GM19240 (cell line): ENCODE measurements at regions not wholly inside any gene's neighbourhood (a gene's known extent, or its start where the extent isn't known, plus 50 kb on each side); places are given as distances from the start of the nearest gene placed in this dataset.

ENCODE experiments used
- DNase-seq: peaks from one replicate; pipeline ENCODE4 v3.0.0; 2011; ENCODE audit warnings: low spot score; ENCODE audit not compliant: insufficient read length

DNA sequence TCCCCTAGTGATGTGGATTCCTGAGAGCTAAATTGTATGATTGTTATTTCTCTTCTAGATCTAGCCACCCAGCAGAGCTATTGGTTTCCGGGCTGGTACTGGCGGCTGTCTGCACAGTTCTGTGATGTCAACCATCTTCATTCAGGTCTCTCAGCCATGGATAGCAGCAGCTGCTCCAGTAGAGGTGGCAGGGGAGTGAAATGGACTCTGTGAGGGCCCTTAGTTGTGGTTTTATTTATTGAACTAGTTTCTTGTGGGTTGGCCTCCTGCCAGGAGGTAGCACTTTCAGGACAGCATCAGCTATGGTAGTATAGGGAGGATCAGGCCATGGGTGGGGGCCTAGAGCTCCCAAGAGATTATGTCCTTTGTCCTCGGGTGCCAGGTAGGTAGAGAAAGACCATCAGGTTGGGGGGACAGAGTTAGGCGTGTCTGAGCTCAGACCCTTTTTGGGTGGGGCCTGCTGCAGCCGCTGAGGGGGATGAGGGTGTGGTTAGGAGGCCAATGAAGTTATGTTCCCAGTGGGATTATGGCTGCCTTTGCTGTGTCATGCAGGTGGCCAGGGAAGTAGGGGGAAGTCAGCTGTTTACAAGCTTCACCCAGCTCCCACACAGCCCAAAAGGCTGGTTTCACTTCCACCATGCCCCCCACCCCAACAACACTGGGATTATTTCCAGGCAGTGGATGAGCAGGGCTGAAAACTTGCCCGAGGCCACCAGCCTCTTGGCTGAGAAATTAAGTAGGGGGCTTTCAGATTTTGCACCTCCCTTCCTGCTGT, 55.1 kb upstream of the RGS4 start:
- no peak for DNase-seq

- no peak for DNase-seq
Observed at GRCh38 chr1:163006051-163006834, 62.9 kb upstream of the RGS4 start.

DNA sequence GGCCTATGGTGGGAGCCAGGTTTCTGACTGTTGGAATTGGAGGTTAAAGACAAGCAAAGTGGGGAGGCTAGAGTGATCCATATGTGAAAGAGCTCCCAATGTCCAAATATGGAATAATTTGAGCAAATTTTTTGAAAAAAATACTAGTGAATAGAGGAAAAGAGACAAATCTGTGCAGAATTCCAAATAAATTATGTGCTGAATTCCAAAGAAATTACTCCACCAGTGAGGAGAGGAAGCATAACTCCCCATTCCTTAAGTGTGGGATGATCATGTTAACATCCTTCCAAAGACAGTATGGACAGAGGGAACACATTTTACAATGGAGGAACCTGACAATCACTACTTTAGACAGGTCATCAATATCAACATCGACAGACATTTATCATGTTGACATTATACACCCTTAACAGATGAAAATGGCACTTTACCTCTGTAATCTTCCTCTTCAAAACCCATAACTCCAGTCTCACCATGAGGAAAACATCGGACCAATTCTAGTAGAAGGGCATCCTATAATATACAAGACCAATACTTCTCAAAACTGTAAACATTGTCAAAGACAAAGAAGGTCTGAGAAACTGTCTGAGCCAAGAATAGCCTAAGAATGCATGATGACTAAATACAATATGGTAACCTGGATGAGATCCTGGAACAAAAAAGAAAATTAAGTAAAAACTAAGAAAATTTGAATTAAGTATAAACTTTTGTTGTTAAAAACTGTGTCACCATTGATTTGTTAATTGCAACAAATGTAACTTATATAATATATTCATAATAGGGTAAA, 71.5 kb upstream of the RGS4 start:
- DNase-seq, result no peak

- no peak for DNase-seq
Observed at GRCh38 chr1:162996261-162996660, 72.9 kb upstream of the RGS4 start.

DNA sequence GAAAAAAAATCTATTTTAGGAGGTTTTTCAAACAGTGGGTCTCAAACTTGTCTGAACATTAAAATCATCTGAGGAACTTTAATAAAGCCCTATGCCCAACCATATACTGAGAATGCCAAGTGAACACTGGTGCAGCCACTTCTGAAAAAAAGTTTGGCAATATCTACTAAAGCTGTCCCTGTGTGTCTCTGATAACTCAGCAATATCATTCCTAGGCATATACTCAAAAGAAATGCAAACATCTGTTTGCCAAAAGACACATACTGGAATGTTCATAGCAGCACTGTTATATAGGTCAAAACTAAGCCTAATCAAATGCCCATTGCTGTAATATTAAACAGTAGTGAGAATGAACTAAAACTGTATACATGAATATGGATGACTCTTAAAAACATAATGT, 74.2 kb upstream of the RGS4 start:
- DNase-seq, result no peak

- DNase-seq, result no peak
Observed at GRCh38 chr1:162993846-162994245, 75.3 kb upstream of the RGS4 start.

GRCh38 chr1:162992945-162993344, 76.2 kb upstream of the RGS4 start:
- no peak for DNase-seq

DNA sequence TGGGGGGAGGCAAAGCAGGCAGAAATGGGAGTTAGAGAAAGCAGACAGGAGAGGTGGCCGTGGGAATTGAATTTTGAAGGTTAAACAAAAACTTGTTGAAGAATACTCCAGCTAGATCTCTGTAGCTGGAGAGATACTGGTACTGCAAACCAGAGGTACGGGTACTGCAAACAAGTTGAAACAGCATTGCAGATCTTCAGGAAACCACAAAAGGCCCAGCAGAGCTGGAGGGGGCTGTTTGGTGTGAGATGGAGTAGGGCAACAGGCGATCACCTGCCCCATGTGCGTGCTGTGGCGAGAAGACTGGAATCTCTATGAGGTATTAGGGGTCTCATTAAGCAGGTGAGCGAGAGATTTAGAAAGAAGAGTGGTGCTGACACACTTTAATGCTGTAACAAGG, 77.7 kb upstream of the RGS4 start:
- DNase-seq, result no peak

- no peak for DNase-seq
Observed at GRCh38 chr1:162990665-162991064, 78.5 kb upstream of the RGS4 start.

DNA sequence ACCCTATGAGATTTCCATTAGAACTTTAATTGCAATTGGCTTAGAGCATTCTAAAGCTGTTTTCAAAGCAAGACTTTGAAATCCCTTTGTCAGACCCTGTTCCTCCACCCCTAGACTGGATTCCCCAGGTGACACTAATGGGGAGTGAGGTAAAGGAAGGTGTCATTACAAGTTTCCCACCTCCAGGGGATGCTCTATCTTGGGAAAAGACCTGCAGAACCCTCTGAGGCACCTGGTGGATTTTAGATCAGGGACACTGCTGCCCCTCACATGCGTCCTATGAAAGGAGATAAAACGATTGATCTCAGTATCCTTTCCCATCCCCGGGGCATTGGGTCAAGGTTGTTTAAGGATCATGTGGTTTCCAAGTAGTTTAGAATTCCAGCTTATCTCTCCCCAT, 80.3 kb upstream of the RGS4 start:
- DNase-seq, result no peak

DNA sequence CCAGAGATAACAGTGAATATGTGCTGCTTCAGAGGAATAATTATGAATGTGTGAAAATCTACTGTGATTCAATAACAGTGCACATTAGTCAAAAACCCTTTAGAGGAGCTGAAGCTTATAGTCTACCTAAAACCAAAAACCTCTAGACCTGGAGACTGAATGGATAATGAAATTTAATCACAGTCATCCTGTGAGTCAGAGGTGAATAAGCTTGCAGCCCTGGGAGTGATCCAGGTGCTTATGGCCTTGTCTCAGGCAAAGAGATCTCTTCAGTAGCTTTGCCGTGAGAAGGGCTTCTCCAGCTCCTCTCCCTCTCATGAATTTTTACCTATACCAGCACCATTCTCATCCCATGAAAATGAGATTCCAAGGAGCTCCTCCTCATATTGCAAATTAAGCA, 81.3 kb upstream of the RGS4 start:
- DNase-seq, result no peak

GRCh38 chr1:162985816-162986435, 83.2 kb upstream of the RGS4 start:
- DNase-seq, result no peak

DNA sequence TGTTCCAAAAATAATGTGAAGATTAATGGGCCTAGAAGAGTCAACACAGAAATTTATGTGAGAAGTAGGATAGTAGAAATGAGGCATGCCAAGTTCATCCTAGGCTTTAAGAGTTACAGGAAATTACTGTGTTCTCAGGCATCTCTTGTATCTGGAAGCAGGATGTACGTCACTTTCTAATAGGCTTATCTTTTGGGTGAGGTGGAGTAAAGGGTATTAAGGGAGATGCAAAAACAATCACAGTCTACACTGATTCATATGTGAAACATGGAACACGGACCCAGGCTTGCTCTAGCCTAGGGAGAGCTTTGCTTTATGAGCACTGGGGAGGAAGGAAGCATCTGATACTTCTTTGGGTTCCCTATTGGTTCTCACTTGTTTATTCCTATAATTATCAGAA, 84.5 kb upstream of the RGS4 start:
- DNase-seq, result no peak

DNA sequence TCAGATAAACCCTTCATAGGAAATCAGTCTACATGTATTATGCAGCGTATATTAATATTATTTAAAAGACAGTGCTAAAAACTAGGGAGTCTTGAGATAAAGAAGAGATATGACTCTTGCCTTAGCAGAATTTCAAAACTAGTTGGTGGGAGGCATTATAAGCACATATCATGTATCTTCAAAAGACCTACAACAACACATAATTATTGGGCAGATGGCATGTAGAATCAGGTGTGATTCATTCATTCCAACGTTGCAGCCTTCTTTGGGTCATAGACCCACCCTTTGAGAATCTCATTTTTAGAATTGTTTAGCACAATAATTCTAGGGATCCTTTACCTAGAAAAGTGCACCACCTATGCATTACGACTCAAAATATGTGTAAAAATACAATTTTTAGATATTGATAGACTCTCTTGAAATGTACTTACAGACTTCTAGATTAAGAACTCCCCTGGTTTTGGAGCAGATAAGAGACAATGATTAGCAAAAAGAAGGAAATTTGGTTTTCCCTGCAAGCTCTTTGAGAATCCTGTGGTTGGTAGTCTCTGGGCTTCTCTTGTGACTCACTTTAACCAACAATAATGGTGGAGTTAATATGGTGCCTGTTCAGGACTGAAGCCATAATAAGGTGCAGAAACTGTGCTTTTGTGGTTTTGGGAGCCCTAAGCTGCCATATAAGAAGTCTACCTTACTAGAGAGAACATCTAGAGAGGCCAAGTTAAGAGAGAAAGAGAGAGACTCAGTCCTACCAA, 85.3 kb upstream of the RGS4 start:
- DNase-seq, result no peak

DNA sequence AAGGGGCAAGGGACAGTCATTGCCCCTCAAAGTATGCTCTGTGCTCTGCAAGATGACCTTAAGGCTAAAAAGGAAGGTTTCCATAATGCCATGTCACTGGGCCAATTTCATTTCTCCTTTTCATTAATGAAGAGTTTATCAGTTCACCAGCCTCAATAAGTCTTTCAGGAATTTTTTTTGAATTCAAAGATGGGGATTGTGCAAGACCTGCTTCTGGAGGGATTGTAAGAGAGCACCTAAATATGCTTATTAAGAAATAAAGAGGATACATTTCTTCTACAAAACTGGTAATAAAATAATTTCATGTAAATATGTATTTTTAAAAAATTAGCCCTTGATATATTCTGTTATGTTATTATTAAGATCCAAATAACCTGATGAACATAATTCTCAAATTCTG, 86.8 kb upstream of the RGS4 start:
- no peak for DNase-seq

- no peak for DNase-seq
Observed at GRCh38 chr1:162977944-162978568, 91.1 kb upstream of the RGS4 start.

DNA sequence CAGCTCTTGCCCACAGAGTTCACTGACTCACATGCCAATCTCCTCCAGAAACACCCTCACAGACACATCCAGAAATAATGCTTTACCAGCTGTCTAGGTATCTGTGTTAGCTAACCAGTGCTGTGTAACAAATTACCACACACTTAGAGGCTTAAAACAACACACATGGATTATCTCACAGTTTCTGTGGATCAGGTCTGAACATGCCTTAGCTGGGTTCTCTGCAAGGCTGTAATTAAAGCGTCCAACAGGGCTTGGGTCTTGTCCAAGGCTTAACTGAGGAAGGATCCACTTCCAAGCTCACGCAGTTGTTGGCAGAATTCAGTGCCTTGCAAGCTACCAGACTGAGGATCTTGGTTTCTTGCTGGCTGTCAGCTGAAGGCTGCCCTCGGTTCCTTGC, 92.5 kb upstream of the RGS4 start:
- DNase-seq, result no peak

DNA sequence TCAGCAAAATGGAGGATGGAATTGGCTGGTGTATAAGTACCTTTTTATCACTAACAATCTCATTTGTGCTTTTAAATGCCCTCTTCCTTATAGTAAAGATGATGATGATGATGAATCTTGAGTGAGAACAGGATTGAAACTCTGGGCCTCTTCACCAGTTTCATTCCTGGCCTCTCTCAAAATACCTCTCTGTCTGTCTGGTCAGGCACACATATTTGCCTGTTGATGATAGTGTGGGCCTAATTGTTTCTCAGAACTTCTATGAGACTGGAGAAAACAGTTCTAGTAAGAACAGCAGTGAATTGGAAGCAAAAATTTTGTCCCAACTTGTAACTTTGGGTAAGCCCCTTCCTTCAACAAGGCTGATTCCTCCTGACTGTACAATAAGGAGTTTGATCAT, 94.4 kb upstream of the RGS4 start:
- DNase-seq, result no peak

- no peak for DNase-seq
Observed at GRCh38 chr1:162973381-162973795, 95.8 kb upstream of the RGS4 start.

- no peak for DNase-seq
Observed at GRCh38 chr1:162972773-162973172, 96.4 kb upstream of the RGS4 start.

- DNase-seq, result no peak
Observed at GRCh38 chr1:162970021-162970420, 99.1 kb upstream of the RGS4 start.
